ENCODE measurements at regions not wholly inside any gene's neighbourhood (a gene's known extent, or its start where the extent isn't known, plus 50 kb on each side); places are given as distances from the start of the nearest gene placed in this dataset.
"Not testable (repeated sequence)": the region's sequence is repeated elsewhere in the genome, so short reads cannot be mapped to it uniquely, and the experiment has no call there.

GRCh38 chr10:83518779-83519178, 620.5 kb upstream of the GHITM start:
- no peak for DNase-seq

- DNase-seq: not testable (repeated sequence)
These were observed 618.9 kb upstream of the GHITM start for GRCh38 chr10:83520386-83520785.

- no peak for DNase-seq
These were observed 616.9 kb upstream of the GHITM start for GRCh38 chr10:83522456-83522855.

- no peak for DNase-seq
These were observed 616.4 kb upstream of the GHITM start for GRCh38 chr10:83522881-83523386.

GRCh38 chr10:83527934-83528333, 611.4 kb upstream of the GHITM start:
- DNase-seq: no peak

- DNase-seq: no peak
These were observed 606.0 kb upstream of the GHITM start for GRCh38 chr10:83533290-83533689.

GRCh38 chr10:83536426-83536825, 602.9 kb upstream of the GHITM start:
- DNase-seq: no peak

GRCh38 chr10:83538047-83538446, 601.3 kb upstream of the GHITM start:
- no peak for DNase-seq

- peak; percentile 18 for DNase-seq
These were observed 599.6 kb upstream of the GHITM start for GRCh38 chr10:83539528-83540308.

GRCh38 chr10:83541046-83541445, 598.3 kb upstream of the GHITM start:
- no peak for DNase-seq

GRCh38 chr10:83542774-83543411, 596.4 kb upstream of the GHITM start:
- DNase-seq: peak; percentile 20

GRCh38 chr10:83543691-83544462, 595.4 kb upstream of the GHITM start:
- DNase-seq: no peak

GRCh38 chr10:83545901-83546391, 593.4 kb upstream of the GHITM start:
- DNase-seq: no peak

GRCh38 chr10:83551190-83551589, 588.1 kb upstream of the GHITM start:
- not testable (repeated sequence) for DNase-seq

- DNase-seq: no peak
These were observed 585.9 kb upstream of the GHITM start for GRCh38 chr10:83553366-83553765.

- DNase-seq: no peak
These were observed 584.0 kb upstream of the GHITM start for GRCh38 chr10:83555264-83555663.

GRCh38 chr10:83562381-83562780, 576.9 kb upstream of the GHITM start:
- no peak for DNase-seq

- no peak for DNase-seq
These were observed 574.3 kb upstream of the GHITM start for GRCh38 chr10:83564889-83565588.

- DNase-seq: no peak
These were observed 567.3 kb upstream of the GHITM start for GRCh38 chr10:83572036-83572435.

- no peak for DNase-seq
These were observed 564.5 kb upstream of the GHITM start for GRCh38 chr10:83574770-83575169.

GRCh38 chr10:83577421-83577820, 561.9 kb upstream of the GHITM start:
- DNase-seq: no peak
